ENCODE measurements at regions not wholly inside any gene's neighbourhood (a gene's known extent, or its start where the extent isn't known, plus 50 kb on each side); places are given as distances from the start of the nearest gene placed in this dataset.
A peak's percentile ranks its signal among the peaks of the same experiment; 100 is the strongest.
"Not testable (repeated sequence)": the region's sequence is repeated elsewhere in the genome, so short reads cannot be mapped to it uniquely, and the experiment has no call there.

DNA sequence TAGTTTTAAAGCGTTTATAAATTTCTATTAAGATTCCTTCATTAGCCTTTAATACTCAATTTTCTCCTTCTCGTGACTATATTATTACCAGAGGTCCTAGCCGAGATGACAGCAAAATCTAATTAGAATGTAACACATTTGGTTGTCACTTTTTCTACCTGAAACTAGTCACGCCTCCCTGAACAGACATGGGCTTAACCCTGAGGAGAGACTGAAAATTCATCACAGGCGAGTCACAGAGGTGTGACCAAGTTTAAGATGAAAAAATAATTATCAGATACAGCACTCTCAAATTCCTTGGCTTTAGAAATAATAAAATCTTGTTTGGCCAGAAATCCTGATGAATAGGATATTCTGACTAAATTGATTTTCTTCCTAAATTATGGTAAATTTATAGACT, 834.4 kb upstream of the SLC39A10 start:
- DNase-seq (ENCODE audit: low spot score) = no peak

DNA sequence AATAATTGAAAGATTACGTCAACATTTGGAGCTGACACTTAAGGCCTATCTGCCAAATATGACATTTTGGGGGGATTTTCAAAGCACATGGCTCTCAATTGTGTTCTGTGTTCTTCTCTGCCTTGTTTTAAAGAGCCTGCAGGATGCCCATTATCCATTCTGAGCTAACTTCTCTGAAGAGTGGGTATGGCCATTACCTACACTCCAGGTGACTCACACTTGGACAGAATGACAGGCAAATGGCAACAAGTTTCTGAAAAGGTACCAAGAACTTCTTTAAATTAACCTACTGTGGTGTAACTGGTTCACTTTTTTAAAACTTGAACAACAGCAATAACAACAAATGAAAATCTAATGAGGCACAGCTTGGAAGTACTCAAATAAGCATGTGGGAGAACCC, 834.9 kb upstream of the SLC39A10 start:
- DNase-seq (ENCODE audit: low spot score) = no peak

GRCh38 chr2:194819367-194819766, 837.7 kb upstream of the SLC39A10 start:
- peak; percentile 61 for DNase-seq (ENCODE audit: low spot score)

DNA sequence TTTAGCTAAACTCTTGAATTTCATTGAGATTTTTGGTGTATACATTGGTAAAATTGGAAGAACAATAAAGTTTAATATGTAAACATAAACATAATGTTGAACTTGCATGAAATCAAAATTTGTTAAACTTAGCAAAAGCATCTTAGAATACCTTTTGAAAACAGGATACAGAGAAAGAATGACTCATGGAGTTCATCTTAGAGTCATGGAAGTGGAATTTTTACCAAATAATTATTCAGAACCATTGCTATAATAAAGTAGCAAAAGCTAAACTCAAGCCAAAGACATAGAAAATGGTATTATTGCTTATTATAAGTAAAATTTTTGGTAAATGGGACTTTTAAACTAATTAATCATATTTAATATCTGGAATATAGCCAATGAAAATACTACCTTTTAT, 841.6 kb upstream of the SLC39A10 start:
- DNase-seq (ENCODE audit: low spot score) = no peak

DNA sequence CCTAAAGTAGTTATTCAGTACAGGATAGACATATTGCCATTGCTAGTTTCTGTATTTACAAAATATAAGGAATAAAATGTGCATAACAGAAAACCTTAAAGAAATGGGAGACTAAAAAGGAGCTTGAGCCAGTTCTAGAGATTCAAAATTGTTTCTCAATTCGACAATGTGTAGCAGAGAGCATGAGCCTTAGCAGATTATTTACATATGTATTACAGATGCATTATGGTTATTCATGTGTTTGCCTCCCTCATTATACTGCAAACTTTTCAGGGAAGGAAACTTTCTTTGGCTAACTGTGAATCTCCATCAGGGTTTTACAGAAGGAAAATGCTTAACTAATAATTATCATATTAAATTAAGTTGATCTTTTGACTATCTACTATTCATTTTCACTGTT, 854.4 kb upstream of the SLC39A10 start:
- DNase-seq (ENCODE audit: low spot score) = no peak

GRCh38 chr2:194787071-194787470, 870.0 kb upstream of the SLC39A10 start:
- DNase-seq (ENCODE audit: low spot score) = not testable (repeated sequence)

DNA sequence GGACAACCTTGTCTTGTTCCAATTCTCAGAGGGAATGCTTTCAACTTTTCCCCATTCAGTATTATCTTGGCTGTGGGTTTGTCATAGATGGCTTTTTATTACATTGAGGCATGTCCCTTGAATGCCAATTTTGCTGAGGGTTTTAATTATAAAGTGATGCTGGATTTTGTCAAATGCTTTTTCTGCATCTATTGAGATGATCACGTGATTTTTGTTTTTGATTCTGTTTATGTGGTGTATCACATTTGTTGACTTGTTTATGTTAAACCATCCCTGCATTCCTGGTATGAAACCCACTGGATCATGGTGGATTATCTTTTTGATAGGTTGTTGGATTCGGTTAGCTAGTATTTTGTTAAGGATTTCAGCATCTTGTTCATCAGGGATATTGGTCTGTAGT, 885.6 kb upstream of the SLC39A10 start:
- DNase-seq (ENCODE audit: low spot score) = not testable (repeated sequence)

GRCh38 chr2:194769030-194769429, 888.0 kb upstream of the SLC39A10 start:
- no peak for DNase-seq (ENCODE audit: low spot score)

DNA sequence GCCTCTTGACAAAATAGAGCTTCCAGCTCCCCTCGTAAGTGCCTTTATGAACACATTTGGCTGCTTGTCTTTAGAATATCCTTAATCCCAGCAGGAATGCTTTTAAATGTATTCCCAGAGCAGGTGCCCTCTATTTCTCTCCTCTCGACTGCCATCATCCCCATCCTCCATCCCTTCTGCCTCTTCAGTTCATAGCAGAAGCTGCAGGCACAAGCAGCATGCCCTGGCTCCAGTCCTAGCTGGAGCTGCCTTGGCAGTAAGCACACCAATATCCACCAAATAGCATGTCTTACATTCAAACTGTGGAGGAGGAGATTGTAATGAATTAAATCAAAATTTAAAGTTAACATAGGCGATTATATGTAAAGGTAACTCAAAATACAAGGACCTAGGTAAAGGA, 891.3 kb upstream of the SLC39A10 start:
- no peak for DNase-seq (ENCODE audit: low spot score)

GRCh38 chr2:194750926-194751325, 906.1 kb upstream of the SLC39A10 start:
- DNase-seq (ENCODE audit: low spot score) = no peak

- no peak for DNase-seq (ENCODE audit: low spot score)
Measured at GRCh38 chr2:194745557-194746146, 911.4 kb upstream of the SLC39A10 start.

GRCh38 chr2:194742706-194743105, 914.3 kb upstream of the SLC39A10 start:
- DNase-seq (ENCODE audit: low spot score) = no peak

DNA sequence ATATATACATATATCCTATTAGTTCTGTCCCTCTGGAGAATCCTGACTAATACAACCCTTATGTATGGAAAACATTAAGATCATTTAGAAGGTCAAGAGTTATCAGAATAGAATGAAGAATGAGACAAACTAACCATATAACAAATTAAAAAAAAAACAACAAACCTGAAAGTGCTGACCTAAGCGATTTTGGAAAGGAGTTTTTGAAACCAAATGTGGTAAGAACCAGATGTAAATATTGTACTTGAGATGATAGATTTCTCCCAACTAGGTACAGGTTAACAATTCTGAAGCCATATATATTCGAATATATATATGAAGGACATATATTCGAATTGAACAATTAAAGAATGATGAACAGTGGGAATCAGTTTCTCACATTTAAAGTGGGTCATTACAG, 917.8 kb upstream of the SLC39A10 start:
- DNase-seq (ENCODE audit: low spot score) = no peak

DNA sequence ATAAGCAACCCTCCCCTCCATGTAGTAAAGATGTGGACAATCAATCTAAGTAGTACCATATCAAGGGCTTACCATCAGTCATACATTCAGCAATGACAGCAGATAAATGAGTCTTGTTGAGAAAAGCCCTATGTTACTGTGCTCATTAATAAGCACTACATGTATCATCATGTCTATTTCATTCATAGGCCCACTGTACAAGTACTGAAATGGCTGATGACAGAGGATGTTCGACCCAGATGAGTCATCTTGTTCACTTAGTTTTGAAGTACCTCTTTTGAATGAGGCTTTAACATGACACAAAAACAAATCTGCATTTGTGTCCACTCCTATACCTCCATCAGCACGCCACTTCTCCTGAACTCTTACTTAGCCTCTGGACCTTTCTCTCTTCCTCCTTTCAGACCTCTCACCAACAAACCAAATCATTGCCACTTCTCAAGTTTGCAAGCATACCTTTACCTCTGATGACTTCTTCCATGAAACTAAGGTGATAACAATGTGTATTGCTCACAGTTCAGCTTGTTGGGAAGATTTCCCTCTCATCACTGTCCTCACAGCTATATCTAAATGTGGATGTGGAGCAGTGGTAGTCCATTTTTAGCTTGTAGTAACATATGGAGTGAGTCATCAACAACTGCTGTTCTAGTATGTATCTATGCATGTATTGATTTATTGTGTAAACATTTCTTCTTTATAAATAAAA, 921.0 kb upstream of the SLC39A10 start:
- DNase-seq (ENCODE audit: low spot score) = no peak

GRCh38 chr2:194730266-194730665, 926.8 kb upstream of the SLC39A10 start:
- DNase-seq (ENCODE audit: low spot score) = no peak

- no peak for DNase-seq (ENCODE audit: low spot score)
Measured at GRCh38 chr2:194725169-194725568, 931.9 kb upstream of the SLC39A10 start.

GRCh38 chr2:194723446-194723845, 933.6 kb upstream of the SLC39A10 start:
- no peak for DNase-seq (ENCODE audit: low spot score)

DNA sequence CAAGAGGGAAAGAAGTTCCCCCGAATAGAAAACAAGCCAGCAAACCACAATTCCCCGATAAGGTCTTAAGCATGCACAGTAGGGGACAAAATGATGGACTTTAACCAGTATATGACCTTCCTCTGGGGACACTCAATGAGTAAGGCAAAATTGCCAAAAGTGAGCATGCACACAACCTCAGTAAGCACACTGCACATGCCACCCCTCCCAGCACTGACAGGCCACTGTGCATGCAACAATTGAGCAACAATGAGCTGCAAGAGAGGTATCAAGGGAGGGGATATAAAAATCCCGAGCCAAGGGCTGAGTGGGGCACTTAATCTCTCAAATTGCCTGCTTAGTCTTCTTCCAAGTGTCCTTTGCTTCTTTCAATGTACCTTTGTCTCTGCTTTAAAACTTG, 935.8 kb upstream of the SLC39A10 start:
- no peak for DNase-seq (ENCODE audit: low spot score)

GRCh38 chr2:194720462-194720861, 936.6 kb upstream of the SLC39A10 start:
- no peak for DNase-seq (ENCODE audit: low spot score)

DNA sequence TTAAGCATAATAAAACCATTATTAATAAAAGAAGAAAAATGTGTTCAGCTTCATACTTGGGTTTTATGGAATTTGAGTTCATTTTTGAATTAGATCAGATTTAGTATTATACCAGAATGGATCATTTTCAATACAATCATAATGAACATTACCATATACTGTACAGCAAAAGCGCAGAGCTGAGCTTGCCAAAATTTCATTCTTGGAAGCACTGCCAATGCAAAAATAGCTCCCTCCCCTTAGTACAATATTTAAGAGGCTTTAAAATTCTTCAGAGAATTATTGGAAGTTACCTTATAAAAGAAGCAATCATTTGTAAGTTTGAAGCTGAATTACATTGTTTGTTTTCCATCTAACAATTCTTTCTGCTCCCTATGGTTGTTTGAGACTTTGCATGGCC, 938.1 kb upstream of the SLC39A10 start:
- DNase-seq (ENCODE audit: low spot score) = no peak

GRCh38 chr2:194714541-194714940, 942.5 kb upstream of the SLC39A10 start:
- no peak for DNase-seq (ENCODE audit: low spot score)

GRCh38 chr2:194709840-194710239, 947.2 kb upstream of the SLC39A10 start:
- no peak for DNase-seq (ENCODE audit: low spot score)

DNA sequence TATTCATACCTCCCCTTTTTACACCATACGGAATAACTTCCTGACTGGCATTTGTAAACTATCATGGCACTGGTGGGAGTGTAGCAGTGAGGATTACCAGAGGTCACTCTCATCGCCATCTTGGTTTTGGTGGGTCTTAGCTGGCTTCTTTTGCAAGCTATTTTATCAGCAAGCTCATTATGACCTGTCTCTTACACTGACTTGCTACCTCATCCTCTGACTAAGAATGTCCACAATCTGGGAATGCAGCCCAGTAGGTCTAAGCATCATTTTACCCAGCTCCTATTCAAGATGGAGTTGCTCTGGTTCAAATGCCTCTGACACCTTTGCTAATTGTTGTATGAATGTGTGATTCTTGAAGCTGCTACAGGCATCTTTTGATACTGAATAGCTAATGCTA, 950.8 kb upstream of the SLC39A10 start:
- DNase-seq (ENCODE audit: low spot score) = no peak

- no peak for DNase-seq (ENCODE audit: low spot score)
Measured at GRCh38 chr2:194705398-194705797, 951.6 kb upstream of the SLC39A10 start.
